ENCODE measurements at regions not wholly inside any gene's neighbourhood (a gene's known extent, or its start where the extent isn't known, plus 50 kb on each side); places are given as distances from the start of the nearest gene placed in this dataset.

- TF ChIP-seq CSDC2 (CRISPR knock-in tag; IDR thresholded peaks at IDR 0.05), result no peak
- no peak for TF ChIP-seq CREB5 (CRISPR knock-in tag; IDR thresholded peaks at IDR 0.05; ENCODE audit: low read depth)
- no peak for TF ChIP-seq OSR1 (CRISPR knock-in tag; IDR thresholded peaks at IDR 0.05)
- no peak for TF ChIP-seq ZFP30 (CRISPR knock-in tag; IDR thresholded peaks at IDR 0.05)
- no peak for TF ChIP-seq ZNF8 (CRISPR knock-in tag; IDR thresholded peaks at IDR 0.05)
- no peak for TF ChIP-seq PPARA (CRISPR knock-in tag; IDR thresholded peaks at IDR 0.05; ENCODE audit: borderline replicate concordance)
- TF ChIP-seq ISL1 (CRISPR knock-in tag; IDR thresholded peaks at IDR 0.05), result no peak
- TF ChIP-seq PATZ1 (CRISPR knock-in tag; IDR thresholded peaks at IDR 0.05; ENCODE audit: borderline replicate concordance), result no peak
- no peak for TF ChIP-seq GLIS3 (CRISPR knock-in tag; IDR thresholded peaks at IDR 0.05)
- TF ChIP-seq RARB (CRISPR knock-in tag; IDR thresholded peaks at IDR 0.05), result no peak
- no peak for TF ChIP-seq BACH2 (CRISPR knock-in tag; IDR thresholded peaks at IDR 0.05; ENCODE audit: borderline replicate concordance)
- TF ChIP-seq ZFP3 (CRISPR knock-in tag; IDR thresholded peaks at IDR 0.05), result no peak
These were observed 614.0 kb downstream of the MCTP2 start for GRCh38 chr15:94845390-94845716.

Data from SK-N-SH treated with all-trans-retinoic acid at 6 μM for 48 hours (cell line).